Bronchial epithelial cell (primary cell): ENCODE measurements at regions not wholly inside any gene's neighbourhood (a gene's known extent, or its start where the extent isn't known, plus 50 kb on each side); places are given as distances from the start of the nearest gene placed in this dataset.

ENCODE experiments used
- DNase-seq: peaks from one replicate; pipeline ENCODE4 v3.0.0-alpha.2; 2010; ENCODE audit warnings: low read depth
- FAIRE-seq: peaks from 2 replicates; lab custom pipeline; 2011; peaks lifted over from hg19 to GRCh38; lab: Jason Lieb, UNC
- H3K27me3 ChIP-seq: 2 replicates; pipeline ENCODE4 v1.5.1; 2011; ENCODE audit warnings: low read length; ENCODE audit not compliant: control insufficient read depth, insufficient read depth
- H3K36me3 ChIP-seq: 2 replicates; pipeline ENCODE4 v1.5.1; 2011; ENCODE audit warnings: low read length; ENCODE audit not compliant: control insufficient read depth, insufficient read depth
- H3K4me3 ChIP-seq: 2 replicates; pipeline ENCODE4 v1.5.1; 2011; ENCODE audit warnings: mild to moderate bottlenecking, low read depth, low read length, control low read depth
- TF ChIP-seq, protein P1 (sequence below): IDR thresholded peaks from 2 replicates; pipeline ENCODE4 v1.5.1; 2011; ENCODE audit warnings: mild to moderate bottlenecking, moderate library complexity, low read length, control low read depth, inconsistent platforms; ENCODE audit not compliant: insufficient read depth, severe bottlenecking

DNA sequence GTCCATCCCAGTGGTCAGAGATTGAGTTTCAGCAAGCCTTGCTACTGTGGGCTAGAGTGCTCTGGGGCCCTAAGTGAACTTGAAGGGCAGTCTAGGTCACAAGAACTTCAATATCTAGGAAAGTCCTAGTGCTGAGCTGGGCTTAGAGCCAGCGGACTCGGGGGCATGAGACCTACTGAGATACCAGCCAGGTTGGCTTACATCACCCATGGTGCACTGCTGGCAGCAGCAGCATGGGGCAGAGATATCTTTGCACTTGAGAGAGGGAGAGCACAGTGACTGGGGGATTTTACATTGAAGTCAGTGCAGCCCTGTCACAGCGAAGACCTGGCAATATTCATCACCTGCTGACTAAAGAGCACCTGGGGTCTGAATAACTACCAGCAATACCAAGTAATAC is 158.3 kb upstream of the PRKD1 start:
- TF ChIP-seq, protein P1, sequence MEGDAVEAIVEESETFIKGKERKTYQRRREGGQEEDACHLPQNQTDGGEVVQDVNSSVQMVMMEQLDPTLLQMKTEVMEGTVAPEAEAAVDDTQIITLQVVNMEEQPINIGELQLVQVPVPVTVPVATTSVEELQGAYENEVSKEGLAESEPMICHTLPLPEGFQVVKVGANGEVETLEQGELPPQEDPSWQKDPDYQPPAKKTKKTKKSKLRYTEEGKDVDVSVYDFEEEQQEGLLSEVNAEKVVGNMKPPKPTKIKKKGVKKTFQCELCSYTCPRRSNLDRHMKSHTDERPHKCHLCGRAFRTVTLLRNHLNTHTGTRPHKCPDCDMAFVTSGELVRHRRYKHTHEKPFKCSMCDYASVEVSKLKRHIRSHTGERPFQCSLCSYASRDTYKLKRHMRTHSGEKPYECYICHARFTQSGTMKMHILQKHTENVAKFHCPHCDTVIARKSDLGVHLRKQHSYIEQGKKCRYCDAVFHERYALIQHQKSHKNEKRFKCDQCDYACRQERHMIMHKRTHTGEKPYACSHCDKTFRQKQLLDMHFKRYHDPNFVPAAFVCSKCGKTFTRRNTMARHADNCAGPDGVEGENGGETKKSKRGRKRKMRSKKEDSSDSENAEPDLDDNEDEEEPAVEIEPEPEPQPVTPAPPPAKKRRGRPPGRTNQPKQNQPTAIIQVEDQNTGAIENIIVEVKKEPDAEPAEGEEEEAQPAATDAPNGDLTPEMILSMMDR: no peak
- Histone ChIP-seq H3K27me3 (no peaks in the 10 kb centered on the region), H3K4me3 (no peak overlapping the region), H3K36me3 (no peaks in the 10 kb centered on the region)
- DNase-seq (no peak), FAIRE-seq (no peak)

DNA sequence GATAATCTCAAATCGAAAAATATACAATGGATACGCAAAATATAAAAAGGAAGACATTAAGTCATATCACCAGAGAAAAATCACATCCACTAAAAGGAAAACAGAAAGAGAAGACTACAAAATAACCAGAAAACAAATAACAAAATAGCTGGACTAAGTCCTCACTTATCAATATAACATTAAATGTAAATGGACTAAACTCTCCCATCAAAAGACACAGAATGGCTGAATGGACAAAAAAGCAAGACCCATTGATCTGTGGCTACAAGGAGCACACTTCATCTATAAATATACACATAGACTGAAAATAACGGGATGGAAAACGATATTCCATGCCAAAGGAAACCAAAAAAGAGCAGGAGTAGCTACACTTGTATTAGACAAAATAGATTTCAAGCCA is 161.0 kb upstream of the PRKD1 start:
- DNase-seq: no peak
- H3K4me3 ChIP-seq: no peak overlapping the region
- TF ChIP-seq, protein P1: no peak
- H3K27me3 ChIP-seq: no peaks in the 10 kb centered on the region
- no peak for FAIRE-seq
- no peaks in the 10 kb centered on the region for H3K36me3 ChIP-seq

DNA sequence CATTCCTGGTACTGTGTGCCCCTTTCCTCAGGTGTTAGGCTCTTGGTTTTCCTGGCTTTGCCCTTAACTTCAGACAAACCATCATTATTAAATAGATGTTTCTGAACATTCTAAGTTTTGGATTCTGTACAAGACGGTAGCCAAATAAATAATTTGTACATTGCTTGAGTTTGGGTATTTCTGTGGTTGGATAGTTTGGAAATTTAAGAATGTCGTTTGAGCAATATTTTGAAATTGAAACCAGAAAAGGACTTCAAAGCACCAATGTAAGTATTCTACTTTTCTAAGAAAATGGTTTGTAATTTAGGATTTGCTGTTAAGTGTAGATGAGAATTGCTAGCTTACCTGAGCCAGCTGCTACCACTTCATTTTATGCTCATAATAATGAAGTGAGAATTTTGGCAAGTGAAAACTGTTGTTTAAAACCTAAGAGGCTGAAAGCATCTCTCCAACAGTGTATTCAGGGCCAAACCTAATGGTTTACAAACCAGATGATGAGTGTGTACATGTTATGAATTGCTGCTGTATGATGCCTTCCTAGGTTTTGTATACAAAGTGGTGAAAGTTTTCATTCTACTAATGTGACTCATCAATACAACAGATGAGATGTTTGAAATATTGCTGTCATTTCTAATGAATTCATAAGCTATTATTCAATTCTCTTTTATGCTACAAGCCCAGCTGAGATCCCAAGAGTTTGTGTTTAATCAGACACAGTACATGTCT is 181.5 kb upstream of the PRKD1 start:
- peak; percentile 40 for DNase-seq
- no peaks in the 10 kb centered on the region for H3K36me3 ChIP-seq
- no peaks in the 10 kb centered on the region for H3K27me3 ChIP-seq
- no peak overlapping the region for H3K4me3 ChIP-seq
- TF ChIP-seq, protein P1: no peak
- FAIRE-seq: no peak

DNA sequence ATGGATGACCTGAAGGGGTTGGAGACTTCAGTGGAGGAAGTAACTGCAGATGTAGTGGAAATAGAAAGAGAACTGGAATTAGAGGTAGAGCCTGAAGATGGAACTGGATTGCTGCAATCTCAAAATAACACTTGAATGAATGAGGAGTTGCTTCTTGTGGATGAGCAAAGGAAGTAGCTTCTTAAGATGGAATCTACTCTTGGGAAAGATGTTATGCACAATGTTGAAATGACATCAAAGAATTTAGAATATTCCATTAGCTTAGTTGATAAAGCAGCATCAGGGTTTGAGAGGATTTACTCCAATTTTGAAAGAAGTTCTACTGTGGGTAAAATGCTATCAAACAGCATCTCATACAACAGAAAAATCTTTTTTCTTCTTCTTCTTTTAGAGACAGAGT is 186.4 kb upstream of the PRKD1 start:
- Histone ChIP-seq H3K27me3 (no peaks in the 10 kb centered on the region), H3K36me3 (no peaks in the 10 kb centered on the region), H3K4me3 (no peak overlapping the region)
- DNase-seq (no peak), FAIRE-seq (no peak)
- TF ChIP-seq, protein P1: no peak

DNA sequence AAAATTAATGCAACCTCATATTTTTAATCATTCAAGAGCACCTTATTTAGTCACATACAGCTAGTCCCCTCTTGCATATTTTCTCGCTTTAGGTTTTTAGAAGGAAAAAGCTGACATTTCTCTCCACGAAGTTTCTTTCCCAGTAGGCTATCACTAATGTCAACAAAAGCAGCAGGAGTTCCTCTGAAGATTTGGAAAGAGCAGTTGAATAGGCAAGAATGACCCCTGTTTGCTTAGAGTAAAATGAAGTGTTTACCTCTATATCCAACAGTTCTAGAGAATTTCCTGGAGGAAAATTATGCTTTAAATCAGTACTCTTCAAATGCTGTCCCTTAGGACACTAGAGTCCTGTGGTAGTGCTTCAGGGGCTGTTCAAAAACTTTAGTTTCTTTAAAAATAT is 188.1 kb upstream of the PRKD1 start:
- TF ChIP-seq, protein P1: no peak
- H3K4me3 ChIP-seq: no peak overlapping the region
- FAIRE-seq (no peak), DNase-seq (no peak)
- no peaks in the 10 kb centered on the region for H3K27me3 ChIP-seq
- no peaks in the 10 kb centered on the region for H3K36me3 ChIP-seq
